ENCODE measurements at regions not wholly inside any gene's neighbourhood (a gene's known extent, or its start where the extent isn't known, plus 50 kb on each side); places are given as distances from the start of the nearest gene placed in this dataset.

GRCh38 chr3:171986757-171987518 is 52.4 kb upstream of the FNDC3B start:
- TF ChIP-seq CTCF (IDR thresholded peaks at IDR 0.05): no peak
- TF ChIP-seq POLR2A (IDR thresholded peaks at IDR 0.05): no peak
